Inflammatory macrophage (primary cell): ENCODE measurements at regions not wholly inside any gene's neighbourhood (a gene's known extent, or its start where the extent isn't known, plus 50 kb on each side); places are given as distances from the start of the nearest gene placed in this dataset.
"Not testable (repeated sequence)": the region's sequence is repeated elsewhere in the genome, so short reads cannot be mapped to it uniquely, and the experiment has no call there.

Source experiments
- DNase-seq, 2 donors: peaks; one replicate each; pipeline ENCODE4 v3.0.0-alpha.2; 2020 to 2022

DNA sequence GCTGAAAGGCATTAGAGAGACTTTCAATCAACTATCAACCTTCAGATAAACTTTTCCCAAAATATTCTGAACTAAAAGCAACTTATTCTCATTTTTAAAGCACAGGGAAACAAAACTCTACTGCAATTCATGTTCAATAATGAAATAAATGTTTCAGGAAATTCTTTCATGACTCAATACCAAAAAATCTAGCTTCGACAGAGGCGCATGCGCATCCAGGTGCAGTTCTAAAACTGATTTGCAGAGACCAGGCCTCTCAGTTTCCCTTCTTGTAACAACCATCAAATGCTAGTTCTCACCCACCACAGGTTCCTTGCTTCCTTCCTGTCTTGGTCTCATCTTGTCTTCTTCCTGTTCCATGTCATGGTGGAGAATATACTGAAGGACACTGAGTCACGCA is 55.3 kb upstream of the NRBF2 start:
- no peak for DNase-seq

DNA sequence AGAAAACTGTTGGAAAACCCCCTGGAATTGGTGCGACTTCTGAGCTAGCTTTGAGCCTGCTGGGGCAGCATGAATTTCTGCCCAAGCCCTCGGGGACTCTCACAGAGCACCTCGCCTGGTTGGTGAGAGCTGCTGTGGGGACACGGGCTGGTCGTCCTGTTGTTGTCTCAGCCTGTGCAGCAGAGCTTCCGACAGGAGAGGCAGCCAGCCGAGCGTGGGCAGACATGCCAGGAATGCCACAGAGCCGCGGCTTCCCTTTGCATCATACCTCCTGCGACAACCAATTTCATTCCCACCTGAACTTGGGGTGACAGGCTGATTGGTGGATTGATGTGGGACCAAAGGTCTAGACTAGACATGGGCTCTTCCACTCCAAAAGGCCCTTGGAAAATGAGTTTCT is 60.2 kb upstream of the NRBF2 start:
- no peak for DNase-seq

- DNase-seq, result no peak
Observed at GRCh38 chr10:63071145-63071544, 62.0 kb upstream of the NRBF2 start.

- no peak for DNase-seq
Observed at GRCh38 chr10:63069318-63069717, 63.8 kb upstream of the NRBF2 start.

DNA sequence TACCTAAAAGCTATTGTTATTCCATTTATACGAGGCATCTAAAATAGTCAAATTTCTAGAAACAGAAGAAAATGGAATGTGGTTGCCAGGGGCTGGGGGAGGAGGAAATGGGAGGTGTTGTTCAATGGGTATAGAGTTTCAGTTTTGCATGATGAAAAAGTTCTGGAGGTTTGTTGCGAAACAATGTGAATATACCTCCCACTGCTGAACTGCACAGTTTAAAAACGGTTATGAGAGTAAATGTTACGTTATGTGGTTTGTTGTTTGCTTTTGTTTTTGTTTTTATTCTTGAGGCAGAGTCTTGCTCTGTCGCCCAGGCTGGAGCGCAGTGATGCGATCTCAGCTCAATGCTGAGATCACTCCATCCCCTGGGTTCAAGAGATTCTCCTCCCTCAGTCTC is 64.9 kb upstream of the NRBF2 start:
- DNase-seq, result peak; percentile 57 to 68

GRCh38 chr10:63066606-63067005 is 66.5 kb upstream of the NRBF2 start:
- DNase-seq, result no peak

- peak in 1 of 2 donors; percentile 20 for DNase-seq
Observed at GRCh38 chr10:63064706-63065105, 68.4 kb upstream of the NRBF2 start.

DNA sequence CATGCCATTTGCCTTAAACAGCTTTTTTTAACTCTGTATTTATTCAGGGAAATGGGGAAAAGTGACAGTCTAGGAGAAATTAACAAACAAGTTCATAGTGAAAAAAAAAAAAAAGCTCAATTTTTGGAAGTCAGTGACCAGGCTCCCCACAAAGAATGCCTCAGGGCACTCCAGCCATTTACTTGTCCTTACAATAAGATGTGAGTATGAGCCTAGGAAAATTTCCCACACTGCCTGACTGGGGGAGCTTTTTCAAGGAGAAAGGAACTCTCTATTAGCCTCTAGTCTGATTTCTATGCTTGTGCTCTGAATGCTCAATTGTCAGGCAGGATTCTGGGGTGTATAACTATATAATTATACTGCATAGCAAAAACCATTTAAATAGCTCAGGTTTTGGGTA is 74.9 kb upstream of the NRBF2 start:
- no peak for DNase-seq

DNA sequence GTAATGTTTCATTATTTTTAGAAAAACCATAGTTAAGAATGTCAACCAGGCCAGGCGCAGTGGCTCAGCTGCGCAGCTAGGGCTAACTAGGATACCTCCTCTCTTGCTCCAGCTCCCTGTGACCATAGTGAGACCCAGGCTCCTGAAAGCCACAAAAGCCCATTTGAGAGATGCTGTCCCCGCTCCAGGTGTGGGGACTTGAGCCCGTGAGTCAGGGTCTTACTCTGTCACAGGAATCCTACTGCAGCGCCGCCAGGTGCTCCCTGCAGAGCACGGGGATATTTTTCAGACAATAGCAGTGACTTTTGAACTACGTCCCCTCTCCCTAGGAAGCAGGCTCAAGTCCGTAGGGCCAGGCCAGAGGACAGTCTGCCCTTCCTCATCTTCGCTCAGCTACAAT is 75.6 kb upstream of the NRBF2 start:
- no peak for DNase-seq

DNA sequence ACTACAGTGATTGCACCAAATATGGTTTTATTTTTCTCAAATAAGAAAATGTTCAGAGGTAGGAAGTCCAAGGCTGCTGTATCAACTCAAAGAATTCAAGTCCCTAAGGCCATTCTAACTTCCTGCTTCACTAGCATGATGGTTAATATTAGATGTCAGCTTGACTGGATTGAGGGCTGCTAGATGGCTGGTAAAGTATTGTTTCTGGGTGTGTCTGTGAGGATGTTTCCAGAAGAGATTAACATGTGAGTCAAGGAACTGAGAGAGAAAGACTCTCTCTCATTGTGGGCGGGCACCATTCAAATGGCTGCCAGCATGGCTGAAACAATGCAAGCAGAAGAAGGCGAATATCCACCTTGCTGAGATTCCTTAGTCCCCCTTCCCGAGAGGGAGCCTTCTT is 77.4 kb upstream of the NRBF2 start:
- no peak for DNase-seq

- DNase-seq, result no peak
Observed at GRCh38 chr10:63054889-63055611, 78.1 kb upstream of the NRBF2 start.

- DNase-seq, result no peak
Observed at GRCh38 chr10:63052083-63052482, 81.0 kb upstream of the NRBF2 start.

DNA sequence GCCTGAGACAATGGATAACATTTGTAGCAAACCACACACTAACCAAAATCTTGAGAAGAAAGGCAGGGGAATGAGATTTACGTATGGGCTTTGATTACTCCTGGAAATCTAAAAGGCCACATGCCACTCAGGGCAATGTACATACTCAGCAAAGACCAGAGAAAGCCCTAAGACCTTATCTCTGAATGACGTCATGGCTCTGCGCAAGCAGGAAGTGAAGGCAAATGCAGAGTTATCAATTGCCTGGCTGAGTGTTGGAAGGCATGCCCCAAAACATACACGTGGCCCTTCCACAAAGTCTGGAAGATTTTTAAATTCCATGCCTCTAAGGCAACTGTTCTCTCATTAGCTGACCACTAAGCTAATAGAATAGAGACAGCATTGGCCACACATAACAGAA is 90.9 kb upstream of the NRBF2 start:
- DNase-seq, result no peak

- not testable (repeated sequence) for DNase-seq
Observed at GRCh38 chr10:63033616-63034185, 99.4 kb upstream of the NRBF2 start.

DNA sequence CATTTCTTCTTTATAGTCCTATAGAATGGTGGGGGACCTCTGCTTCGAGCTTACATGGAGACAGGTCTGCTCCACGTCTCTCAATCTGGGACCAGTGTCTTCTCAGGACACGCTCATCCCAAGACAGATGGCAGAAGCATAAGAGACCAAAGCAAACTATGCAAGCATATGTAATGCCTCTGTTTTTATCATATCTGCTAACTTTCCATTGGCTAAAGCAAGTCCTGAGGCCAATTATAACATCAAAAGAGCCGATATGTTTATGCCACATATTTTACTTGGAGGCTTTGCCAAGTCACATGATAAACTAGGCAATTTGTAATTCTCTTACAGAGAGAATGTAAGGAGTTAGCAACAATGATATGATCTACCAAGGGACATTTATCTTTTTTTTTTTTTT is 102.6 kb upstream of the NRBF2 start:
- no peak for DNase-seq

DNA sequence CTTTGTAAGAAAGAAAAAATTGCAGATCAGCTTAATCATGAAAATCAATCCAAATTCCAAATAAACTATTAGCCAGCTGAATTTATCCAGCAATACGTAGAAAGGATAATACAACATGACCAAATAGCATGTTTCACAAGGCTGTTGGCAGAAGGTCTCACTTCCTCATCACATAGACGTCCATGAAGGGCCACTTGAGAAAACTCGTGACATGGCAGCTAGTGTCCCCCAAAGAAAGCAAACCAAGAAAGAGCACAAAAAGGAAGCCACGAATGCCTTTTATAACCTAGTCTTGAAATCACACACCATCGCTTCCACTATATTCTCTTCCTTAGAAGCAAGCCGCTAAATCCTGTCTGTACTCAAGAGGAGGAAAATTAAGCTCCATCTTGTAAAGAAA is 105.6 kb upstream of the NRBF2 start:
- DNase-seq, result peak; percentile 72 to 73

- DNase-seq, result peak; percentile 44
Observed at GRCh38 chr10:63021225-63021624, 111.9 kb upstream of the NRBF2 start.

- peak in 1 of 2 donors; percentile 34 for DNase-seq
Observed at GRCh38 chr10:63013755-63014154, 119.4 kb upstream of the NRBF2 start.

DNA sequence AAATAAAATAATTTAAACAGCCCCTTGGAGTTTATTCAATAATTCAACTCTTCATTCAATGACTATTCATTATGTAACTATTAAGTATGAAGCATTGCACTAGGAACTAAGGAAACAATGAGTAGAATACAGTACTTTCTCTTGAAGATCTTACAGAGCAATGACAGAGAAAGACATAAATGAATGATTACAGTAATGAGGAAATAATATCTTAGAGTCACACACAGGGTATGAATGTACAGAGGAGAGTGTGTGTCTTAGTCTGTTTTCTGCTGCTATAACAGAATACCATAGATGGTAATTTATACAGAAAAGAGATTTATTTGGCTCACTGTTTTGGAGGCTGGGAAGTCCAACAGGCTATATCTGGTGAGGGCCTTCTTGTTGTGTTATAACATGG is 120.5 kb upstream of the NRBF2 start:
- no peak for DNase-seq

- DNase-seq, result no peak
Observed at GRCh38 chr10:63010203-63010602, 122.9 kb upstream of the NRBF2 start.

DNA sequence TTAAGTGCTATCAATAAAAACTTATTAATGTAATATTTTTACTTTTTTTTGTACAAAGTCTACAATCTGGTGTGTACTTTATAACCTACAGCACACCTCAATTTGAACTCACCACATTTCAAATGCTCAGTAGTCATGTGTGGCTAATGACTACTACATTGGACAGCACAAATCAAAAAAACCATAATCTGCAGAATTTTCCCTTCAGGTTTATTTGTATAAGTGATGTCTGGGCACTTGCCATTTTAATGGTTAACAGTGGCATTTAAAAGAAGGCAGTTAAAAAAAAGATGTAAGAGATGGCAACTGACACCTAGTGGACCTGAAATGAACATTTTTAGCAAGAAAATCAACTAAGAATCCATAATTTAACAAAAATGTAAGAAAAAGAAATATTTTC is 124.6 kb upstream of the NRBF2 start:
- no peak for DNase-seq

- DNase-seq, result no peak
Observed at GRCh38 chr10:63007112-63007511, 126.0 kb upstream of the NRBF2 start.

- no peak for DNase-seq
Observed at GRCh38 chr10:63005246-63005645, 127.9 kb upstream of the NRBF2 start.

DNA sequence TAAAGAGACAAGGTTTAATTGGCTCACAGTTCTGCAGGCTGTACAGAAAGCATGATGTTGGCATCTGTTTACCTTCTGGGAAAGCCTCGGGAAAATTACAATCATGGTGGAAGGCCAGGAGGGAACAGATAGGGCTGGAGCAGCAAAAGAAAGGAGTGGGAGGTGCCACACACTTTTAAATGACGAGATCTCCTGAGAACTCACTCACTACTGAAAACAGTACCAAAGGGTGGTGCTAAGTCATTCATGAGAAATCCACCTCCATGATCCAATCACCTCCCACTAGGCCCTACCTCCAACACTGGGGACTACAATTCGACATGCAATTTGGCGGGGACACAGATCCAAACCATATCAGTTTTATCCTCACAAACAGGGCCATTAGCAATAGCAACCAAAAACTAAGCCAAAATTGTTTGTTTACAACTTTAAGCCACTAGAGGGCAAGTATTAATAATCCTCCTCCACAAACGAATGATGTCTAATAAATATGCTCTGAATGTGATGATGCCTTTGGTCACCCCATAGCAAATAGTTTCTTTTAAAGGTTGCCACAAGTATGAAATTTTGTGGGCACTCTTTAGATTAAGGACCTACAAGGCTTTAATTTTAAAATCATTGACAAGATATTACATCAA is 129.2 kb upstream of the NRBF2 start:
- DNase-seq, result peak in 1 of 2 donors; percentile 30
